ENCODE measurements at regions not wholly inside any gene's neighbourhood (a gene's known extent, or its start where the extent isn't known, plus 50 kb on each side); places are given as distances from the start of the nearest gene placed in this dataset.

DNA sequence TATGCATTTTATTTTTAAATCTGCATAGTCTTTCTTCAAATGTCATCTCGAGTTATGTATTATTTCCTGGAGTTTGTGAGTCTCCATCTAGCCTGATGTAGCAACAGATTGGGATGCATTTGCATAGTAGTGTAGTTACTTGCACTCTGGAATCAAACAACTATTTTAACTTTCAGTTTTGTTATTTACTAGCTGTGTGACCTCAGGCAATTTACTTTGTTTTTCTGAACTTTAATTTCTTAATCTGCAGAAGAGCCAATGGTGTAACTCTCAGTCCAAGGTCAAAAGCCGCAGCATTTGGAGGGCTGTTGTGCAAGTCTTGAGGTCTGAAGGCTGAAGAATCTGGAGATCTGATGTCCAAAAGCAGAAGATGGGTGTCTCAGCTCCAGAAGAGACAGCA lies 175.8 kb upstream of the SORCS1 start:
- no peak for DNase-seq (ENCODE audit: low read depth in 1 of 2, low spot score in 2 of 2)
- no peaks in the 10 kb centered on the region for H3K27me3 ChIP-seq (replicated peaks)
- H3K27ac ChIP-seq = no peak overlapping the region
- no peaks in the 10 kb centered on the region for H3K4me1 ChIP-seq (replicated peaks)
- H3K9me3 ChIP-seq (replicated peaks) = no peaks in the 10 kb centered on the region; the same call in 1 of the 2 replicates
- no peaks in the 10 kb centered on the region for H3K36me3 ChIP-seq
- H3K4me3 ChIP-seq = no peak overlapping the region

DNA sequence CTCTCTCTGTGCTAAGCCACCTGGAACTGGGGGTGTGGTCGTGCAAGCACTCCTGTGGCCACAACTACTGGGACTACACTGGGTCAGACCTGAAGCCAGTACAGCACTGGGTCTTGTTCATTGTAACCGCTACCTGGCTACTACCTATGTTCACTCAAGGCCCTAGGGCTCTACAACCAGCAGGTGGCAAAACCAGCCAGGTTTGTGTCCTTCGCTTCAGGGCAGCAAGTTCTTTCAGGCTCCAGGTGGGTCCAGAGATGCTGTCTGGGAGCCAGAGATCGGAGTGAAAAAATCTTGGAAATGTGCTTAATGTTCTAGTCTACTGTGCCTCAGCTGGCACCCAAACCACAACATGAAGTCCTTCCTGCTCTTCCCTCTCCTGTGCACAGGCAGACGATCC lies 171.6 kb upstream of the SORCS1 start:
- no peaks in the 10 kb centered on the region for H3K4me1 ChIP-seq (replicated peaks)
- H3K27me3 ChIP-seq (replicated peaks) = no peaks in the 10 kb centered on the region
- no peaks in the 10 kb centered on the region for H3K36me3 ChIP-seq
- DNase-seq (ENCODE audit: low read depth in 1 of 2, low spot score in 2 of 2) = no peak
- H3K4me3 ChIP-seq = no peak overlapping the region
- H3K27ac ChIP-seq = no peak overlapping the region
- no peaks in the 10 kb centered on the region; the same call in 1 of the 2 replicates for H3K9me3 ChIP-seq (replicated peaks)

DNA sequence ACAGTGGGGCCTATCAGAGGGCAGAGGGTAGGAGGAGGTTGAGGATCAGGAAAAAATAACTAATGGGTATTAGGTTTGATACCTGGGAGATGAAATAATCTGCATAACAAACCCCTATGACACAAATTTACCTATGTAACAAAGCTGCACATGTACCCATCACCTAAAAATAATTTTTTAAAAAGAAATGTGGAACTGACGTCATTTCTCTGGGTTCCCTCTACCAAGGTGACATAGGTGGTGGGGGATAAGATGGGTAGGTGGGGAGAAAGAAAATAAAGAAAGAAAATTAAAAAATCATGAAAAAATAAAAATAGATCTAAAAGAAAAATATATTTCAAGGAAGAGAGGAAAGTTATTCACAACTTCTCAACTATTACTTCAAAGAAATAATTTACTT lies 153.1 kb upstream of the SORCS1 start:
- H3K27ac ChIP-seq = no peak overlapping the region
- no peaks in the 10 kb centered on the region for H3K9me3 ChIP-seq (replicated peaks)
- H3K4me1 ChIP-seq (replicated peaks) = no peaks in the 10 kb centered on the region
- no peak for DNase-seq (ENCODE audit: low read depth in 1 of 2, low spot score in 2 of 2)
- H3K4me3 ChIP-seq = no peak overlapping the region
- no peaks in the 10 kb centered on the region for H3K27me3 ChIP-seq (replicated peaks)
- H3K36me3 ChIP-seq = no peaks in the 10 kb centered on the region

DNA sequence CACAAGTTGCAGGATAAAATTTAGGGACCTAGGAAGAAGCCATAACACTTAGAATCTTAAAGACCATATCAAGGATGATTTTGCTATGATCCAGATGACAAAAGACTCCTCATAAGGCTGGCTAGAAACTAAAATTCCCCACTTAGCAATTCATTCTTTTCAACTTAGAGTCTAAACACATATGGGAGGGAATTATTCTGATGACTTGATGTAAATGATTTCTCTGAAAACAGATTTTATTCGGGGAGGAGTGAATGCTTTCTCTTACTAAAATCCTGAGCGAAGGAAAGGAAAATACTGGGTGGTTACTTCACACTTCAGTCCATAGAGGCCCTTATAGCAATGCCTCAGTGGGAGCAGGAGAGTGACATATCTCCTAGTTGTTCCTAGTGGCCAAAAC lies 138.7 kb upstream of the SORCS1 start:
- H3K27ac ChIP-seq = no peak overlapping the region
- no peaks in the 10 kb centered on the region for H3K27me3 ChIP-seq (replicated peaks)
- H3K9me3 ChIP-seq (replicated peaks) = no peaks in the 10 kb centered on the region; the same call in 1 of the 2 replicates
- no peaks in the 10 kb centered on the region for H3K36me3 ChIP-seq
- no peak overlapping the region for H3K4me3 ChIP-seq
- DNase-seq (ENCODE audit: low read depth in 1 of 2, low spot score in 2 of 2) = no peak
- H3K4me1 ChIP-seq (replicated peaks) = no peaks in the 10 kb centered on the region

DNA sequence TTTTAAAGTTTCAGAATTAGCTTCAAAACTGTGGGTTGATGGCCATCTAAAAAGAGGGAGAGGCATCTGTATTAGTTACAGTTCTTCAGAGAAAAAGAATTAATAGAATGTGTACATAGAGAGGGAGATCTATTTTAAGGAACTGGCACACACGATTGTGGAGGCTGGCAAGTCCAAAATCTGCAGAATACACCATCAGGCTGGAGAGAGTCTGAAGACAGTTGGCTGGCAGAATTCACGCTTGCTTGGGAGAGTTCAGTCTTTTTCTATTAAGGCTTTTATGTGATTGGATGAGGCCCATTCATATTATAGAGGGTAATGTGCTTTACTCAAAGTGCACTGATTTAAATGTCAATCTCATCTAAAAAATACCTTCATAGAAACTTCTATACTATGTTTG lies 135.1 kb upstream of the SORCS1 start:
- no peak for DNase-seq (ENCODE audit: low read depth in 1 of 2, low spot score in 2 of 2)

DNA sequence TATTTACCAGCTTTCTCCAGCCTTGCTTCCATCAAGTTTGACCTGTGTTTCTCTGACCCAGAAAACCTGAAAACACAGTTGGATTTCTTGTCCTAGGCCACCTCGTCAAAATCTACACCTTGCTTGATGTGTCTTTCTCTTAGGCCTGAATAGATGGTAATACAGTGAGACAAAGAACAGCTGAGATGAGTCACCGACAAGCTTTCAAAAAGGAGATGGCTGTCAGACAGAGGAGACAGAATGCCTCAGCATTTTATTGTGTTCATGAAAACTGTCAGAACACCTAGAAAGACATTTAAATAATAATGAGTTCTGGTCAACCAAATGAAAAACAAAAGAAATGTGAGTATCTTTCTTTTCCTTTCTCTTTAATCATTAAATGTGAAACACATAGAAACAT lies 119.7 kb upstream of the SORCS1 start:
- Histone ChIP-seq H3K27ac (no peak overlapping the region), H3K4me1 (replicated peaks) (no peaks in the 10 kb centered on the region), H3K4me3 (no peak overlapping the region), H3K36me3 (no peaks in the 10 kb centered on the region), H3K27me3 (replicated peaks) (no peaks in the 10 kb centered on the region), H3K9me3 (replicated peaks) (no peaks in the 10 kb centered on the region)
- DNase-seq (ENCODE audit: low read depth in 1 of 2, low spot score in 2 of 2) = no peak

More for the DNA sequence above, 135.1 kb upstream of the SORCS1 start:
- no peaks in the 10 kb centered on the region for H3K36me3 ChIP-seq
- H3K27ac ChIP-seq = no peak overlapping the region
- no peaks in the 10 kb centered on the region for H3K27me3 ChIP-seq (replicated peaks)
- H3K4me3 ChIP-seq = no peak overlapping the region
- no peaks in the 10 kb centered on the region; the same call in 1 of the 2 replicates for H3K9me3 ChIP-seq (replicated peaks)
- H3K4me1 ChIP-seq (replicated peaks) = no peaks in the 10 kb centered on the region

DNA sequence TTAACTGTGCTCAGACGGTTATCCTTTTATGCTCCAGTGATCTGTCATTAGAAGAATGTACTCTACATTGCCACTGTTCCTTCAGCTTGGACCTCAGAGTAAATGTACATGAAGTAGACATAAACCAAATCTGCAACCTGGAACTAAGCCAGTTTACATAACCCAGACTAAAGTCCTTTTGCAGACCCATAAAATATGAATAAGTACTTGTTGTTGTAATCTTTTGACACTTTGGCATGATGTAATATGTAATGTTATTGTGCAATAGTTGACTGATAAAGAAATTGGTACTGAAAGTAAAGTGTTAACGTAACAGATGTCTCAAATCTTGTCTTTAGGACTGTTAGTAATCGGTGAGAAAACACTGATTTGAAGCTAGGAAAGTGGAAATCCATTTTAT lies 115.8 kb upstream of the SORCS1 start:
- Histone ChIP-seq H3K4me1 (replicated peaks) (peaks cover 28% of the 10 kb centered on the region), H3K9me3 (replicated peaks) (no peaks in the 10 kb centered on the region), H3K27ac (no peak overlapping the region), H3K27me3 (replicated peaks) (no peaks in the 10 kb centered on the region), H3K36me3 (no peaks in the 10 kb centered on the region), H3K4me3 (no peak overlapping the region)
- DNase-seq (ENCODE audit: low read depth in 1 of 2, low spot score in 2 of 2) = no peak

DNA sequence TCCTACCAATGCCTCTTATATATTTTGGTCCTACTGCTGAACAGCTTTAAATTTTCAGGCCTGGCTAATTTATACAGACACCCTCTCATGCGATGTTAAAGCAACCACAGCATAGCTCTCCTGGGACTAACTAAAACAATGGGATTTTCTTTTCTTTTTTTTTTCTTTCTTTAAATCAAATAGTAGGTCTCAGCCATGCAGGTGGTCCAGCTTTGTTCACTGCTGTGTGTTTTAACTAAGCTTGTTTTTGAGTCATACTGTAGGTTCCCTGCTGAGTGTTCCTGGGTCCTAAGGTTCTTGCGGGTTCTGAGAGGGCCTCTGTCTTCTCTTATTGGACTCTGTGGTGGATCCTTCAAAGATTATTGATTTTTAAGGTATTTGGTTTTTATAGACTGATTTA lies 113.1 kb upstream of the SORCS1 start:
- Histone ChIP-seq H3K27ac (no peak overlapping the region), H3K36me3 (no peaks in the 10 kb centered on the region), H3K4me3 (no peak overlapping the region), H3K4me1 (replicated peaks) (peaks cover 34% of the 10 kb centered on the region), H3K9me3 (replicated peaks) (no peaks in the 10 kb centered on the region), H3K27me3 (replicated peaks) (no peaks in the 10 kb centered on the region)
- peak in 1 of 2 experiments; percentile 67 for DNase-seq (ENCODE audit: low read depth in 1 of 2, low spot score in 2 of 2)

DNA sequence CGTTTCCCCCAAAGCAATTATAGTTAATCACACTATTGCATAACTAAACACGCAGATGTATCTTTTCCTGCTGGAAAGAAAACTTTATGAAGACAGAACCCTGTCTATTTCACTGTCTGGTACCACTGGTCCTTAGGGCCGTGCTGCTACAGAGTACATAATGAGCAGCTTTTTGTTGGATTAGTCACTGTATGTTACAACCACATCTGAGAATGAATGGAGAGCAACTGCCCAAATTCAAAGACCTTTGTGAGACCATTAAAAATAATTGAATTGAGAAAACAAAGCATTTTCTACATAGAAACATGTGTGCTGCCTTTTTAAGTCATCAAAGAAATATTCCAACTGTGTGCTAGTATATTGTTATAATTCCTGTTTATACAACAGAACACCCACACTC lies 111.3 kb upstream of the SORCS1 start:
- Histone ChIP-seq H3K27ac (peak overlapping the region; percentile 43), H3K4me1 (replicated peaks) (peaks cover 34% of the 10 kb centered on the region), H3K4me3 (no peak overlapping the region), H3K36me3 (no peaks in the 10 kb centered on the region), H3K9me3 (replicated peaks) (no peaks in the 10 kb centered on the region), H3K27me3 (replicated peaks) (no peaks in the 10 kb centered on the region)
- DNase-seq (ENCODE audit: low read depth in 1 of 2, low spot score in 2 of 2) = peak; percentile 47 to 64

DNA sequence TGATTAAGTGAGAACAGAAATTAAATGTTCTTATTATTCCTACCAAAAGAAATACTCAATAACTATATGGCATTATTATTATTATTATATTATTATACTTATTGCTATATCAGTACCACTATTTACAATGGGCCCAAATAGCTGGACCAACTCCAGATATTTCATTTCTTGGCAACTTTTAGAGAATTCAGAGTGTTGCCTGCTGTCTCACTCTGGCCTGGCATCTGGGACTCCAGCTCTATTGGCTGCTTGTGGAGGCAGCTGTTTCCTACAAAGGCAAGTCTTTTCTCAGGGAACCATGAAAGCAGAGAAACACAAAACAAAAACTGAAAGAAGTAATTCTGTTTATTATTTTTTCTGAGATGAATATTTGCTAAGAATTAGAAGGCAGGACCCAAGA lies 105.1 kb upstream of the SORCS1 start:
- H3K4me3 ChIP-seq = no peak overlapping the region
- no peaks in the 10 kb centered on the region for H3K27me3 ChIP-seq (replicated peaks)
- H3K4me1 ChIP-seq (replicated peaks) = no peaks in the 10 kb centered on the region
- no peaks in the 10 kb centered on the region for H3K9me3 ChIP-seq (replicated peaks)
- no peaks in the 10 kb centered on the region for H3K36me3 ChIP-seq
- no peak overlapping the region for H3K27ac ChIP-seq
- DNase-seq (ENCODE audit: low read depth in 1 of 2, low spot score in 2 of 2) = no peak

DNA sequence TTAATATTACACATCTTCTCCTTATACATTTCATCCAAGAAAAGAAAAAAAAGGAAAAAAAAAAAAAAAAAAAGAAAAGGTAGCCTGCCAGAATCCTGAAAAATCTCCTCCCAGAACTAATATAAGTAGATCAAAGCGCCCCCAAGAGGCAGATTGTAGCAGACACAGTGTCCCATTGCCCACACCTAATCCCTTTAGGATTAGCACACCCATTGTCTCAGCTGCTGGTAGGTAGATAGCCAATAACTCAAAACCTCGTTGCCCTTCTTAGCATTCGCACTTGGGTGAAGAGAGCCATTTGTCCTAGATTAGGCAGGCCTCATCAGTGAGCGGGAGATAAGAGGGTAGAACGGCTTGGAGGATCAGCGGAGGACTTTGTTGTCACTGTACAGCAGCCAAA lies 100.2 kb upstream of the SORCS1 start:
- H3K4me1 ChIP-seq (replicated peaks) = no peaks in the 10 kb centered on the region
- no peaks in the 10 kb centered on the region for H3K36me3 ChIP-seq
- H3K27ac ChIP-seq = no peak overlapping the region
- H3K4me3 ChIP-seq = no peak overlapping the region
- H3K27me3 ChIP-seq (replicated peaks) = no peaks in the 10 kb centered on the region
- no peak for DNase-seq (ENCODE audit: low read depth in 1 of 2, low spot score in 2 of 2)
- no peaks in the 10 kb centered on the region for H3K9me3 ChIP-seq (replicated peaks)

DNA sequence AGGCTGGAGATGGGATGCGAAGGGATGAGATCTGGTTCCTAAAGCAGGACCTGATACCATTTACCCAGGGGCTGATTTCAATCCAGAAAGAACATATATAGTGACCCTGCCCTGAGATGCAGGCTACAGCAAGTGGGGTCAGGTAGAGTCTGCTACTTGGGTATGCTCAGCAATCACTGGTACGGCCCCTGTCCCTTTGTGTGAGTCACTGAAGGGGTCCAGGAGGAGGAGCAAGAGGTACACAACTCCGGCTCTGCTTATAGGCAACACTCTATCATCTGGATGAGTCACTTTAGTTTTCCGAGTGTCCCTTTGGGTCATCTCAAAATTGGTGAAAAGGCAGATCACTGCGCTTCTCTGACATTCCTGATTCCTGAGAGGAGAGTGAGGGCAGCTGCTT lies 79.6 kb upstream of the SORCS1 start:
- H3K27me3 ChIP-seq (replicated peaks) = no peaks in the 10 kb centered on the region
- no peaks in the 10 kb centered on the region for H3K9me3 ChIP-seq (replicated peaks)
- no peaks in the 10 kb centered on the region for H3K4me1 ChIP-seq (replicated peaks)
- no peaks in the 10 kb centered on the region for H3K36me3 ChIP-seq
- no peak overlapping the region for H3K4me3 ChIP-seq
- no peak for DNase-seq (ENCODE audit: low read depth in 1 of 2, low spot score in 2 of 2)
- H3K27ac ChIP-seq = no peak overlapping the region

DNA sequence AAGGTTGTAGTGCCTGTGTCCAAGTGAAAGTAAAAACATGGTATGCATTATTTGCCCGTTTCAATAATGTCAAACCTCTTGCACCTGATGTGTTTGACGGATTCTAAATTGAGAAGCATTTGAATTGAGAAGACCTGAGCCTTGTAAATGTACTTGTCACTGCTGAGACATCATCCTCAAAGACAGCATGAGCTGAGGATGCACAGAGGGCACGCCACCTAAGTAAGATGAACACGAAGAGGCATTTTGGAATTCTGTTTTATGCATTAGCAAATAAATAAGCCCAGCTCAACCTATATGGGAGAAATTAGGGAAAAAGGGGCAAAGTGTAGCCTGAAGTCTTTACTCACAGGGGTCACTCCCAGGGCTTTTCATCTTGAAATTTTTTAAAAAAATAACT lies 73.8 kb upstream of the SORCS1 start:
- Histone ChIP-seq H3K27me3 (replicated peaks) (no peaks in the 10 kb centered on the region), H3K36me3 (no peaks in the 10 kb centered on the region), H3K9me3 (replicated peaks) (no peaks in the 10 kb centered on the region), H3K4me1 (replicated peaks) (no peaks in the 10 kb centered on the region), H3K27ac (no peak overlapping the region), H3K4me3 (no peak overlapping the region)
- no peak for DNase-seq (ENCODE audit: low read depth in 1 of 2, low spot score in 2 of 2)

DNA sequence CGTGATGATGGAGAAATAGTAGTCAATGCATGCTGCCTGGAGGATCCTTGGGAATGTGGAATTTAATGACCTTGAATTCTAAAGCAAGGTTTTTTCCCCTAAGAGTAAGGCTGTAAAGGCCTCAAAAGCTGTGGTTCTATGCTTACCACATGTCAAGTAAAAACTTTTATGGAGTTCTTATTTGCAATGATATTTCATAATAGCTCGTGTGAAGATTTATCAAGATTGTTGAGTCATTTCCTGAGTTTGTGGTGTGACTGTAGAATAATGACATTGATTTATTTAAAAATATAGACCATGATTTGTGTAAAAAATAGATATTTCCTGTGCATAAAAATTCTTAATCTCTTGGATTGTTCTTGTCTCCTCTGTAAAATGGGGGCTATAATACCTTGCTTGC lies 67.5 kb upstream of the SORCS1 start:
- no peak for DNase-seq (ENCODE audit: low read depth in 1 of 2, low spot score in 2 of 2)
- Histone ChIP-seq H3K27ac (no peak overlapping the region), H3K4me3 (no peak overlapping the region), H3K36me3 (no peaks in the 10 kb centered on the region), H3K9me3 (replicated peaks) (no peaks in the 10 kb centered on the region; the same call in 1 of the 2 replicates), H3K27me3 (replicated peaks) (no peaks in the 10 kb centered on the region), H3K4me1 (replicated peaks) (no peaks in the 10 kb centered on the region)

DNA sequence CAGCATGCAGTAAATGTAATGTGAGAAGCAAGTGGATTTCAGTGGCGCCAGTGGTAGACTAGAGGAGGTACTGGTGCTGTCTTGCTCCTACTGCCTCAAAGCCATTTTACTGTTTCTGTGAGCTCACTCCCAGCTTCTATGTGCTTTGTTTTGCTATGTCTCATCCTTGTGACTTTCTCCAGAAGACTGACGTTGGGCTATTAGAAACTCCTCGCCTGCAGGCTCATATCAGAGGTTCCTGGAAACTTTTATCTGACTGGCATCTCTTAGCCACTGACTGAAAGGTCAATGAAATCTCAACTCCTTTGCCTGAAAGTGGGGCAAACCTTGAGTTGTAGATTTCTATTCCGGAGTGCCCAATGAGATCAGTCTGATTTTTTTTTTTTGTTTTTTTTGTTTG lies 66.4 kb upstream of the SORCS1 start:
- Histone ChIP-seq H3K9me3 (replicated peaks) (no peaks in the 10 kb centered on the region; the same call in 1 of the 2 replicates), H3K27me3 (replicated peaks) (no peaks in the 10 kb centered on the region), H3K36me3 (no peaks in the 10 kb centered on the region), H3K4me3 (no peak overlapping the region), H3K4me1 (replicated peaks) (no peaks in the 10 kb centered on the region), H3K27ac (no peak overlapping the region)
- no peak for DNase-seq (ENCODE audit: low read depth in 1 of 2, low spot score in 2 of 2)

Data from SJSA1 (cell line).